ENCODE measurements at regions not wholly inside any gene's neighbourhood (a gene's known extent, or its start where the extent isn't known, plus 50 kb on each side); places are given as distances from the start of the nearest gene placed in this dataset.

GRCh38 chrX:87736576-87736975 is 219.0 kb downstream of the KLHL4 start:
- Histone ChIP-seq H4K91ac (ENCODE audit: low read depth, low read length) (no peak overlapping the region), H2BK12ac (ENCODE audit: low read length) (no peak overlapping the region), H3K18ac (ENCODE audit: low read length) (no peak overlapping the region), H3K4ac (ENCODE audit: low read depth, low read length) (no peak overlapping the region), H4K12ac (ENCODE audit: low read depth, low read length) (no peak overlapping the region), H3K4me3 (ENCODE audit: low read depth, low read length) (no peak overlapping the region), H2BK5ac (ENCODE audit: low read depth, low read length, poor library complexity) (no peak overlapping the region), H3K9me3 (ENCODE audit: insufficient read depth, low read depth, low read length) (no peaks in the 10 kb centered on the region), H3K27me3 (ENCODE audit: insufficient read depth, low read length) (no peaks in the 10 kb centered on the region), H3K4me1 (ENCODE audit: control insufficient read depth in 1 of 2, insufficient read depth in 2 of 2, low read length in 2 of 2) (no peaks in the 10 kb centered on the region), H4K8ac (ENCODE audit: low read depth, low read length) (no peak overlapping the region), H2AK5ac (ENCODE audit: low read length) (no peak overlapping the region), H3K79me2 (ENCODE audit: control insufficient read depth, insufficient read depth, low read length, poor library complexity) (no peaks in the 10 kb centered on the region), H3K23ac (ENCODE audit: low read length) (no peak overlapping the region), H3K36me3 (ENCODE audit: control insufficient read depth in 1 of 2, insufficient read depth in 2 of 2, low read length in 2 of 2) (no peaks in the 10 kb centered on the region), H2AFZ (ENCODE audit: insufficient read depth, low read length, poor library complexity) (no peak overlapping the region), H3K27ac (ENCODE audit: low read depth, low read length) (no peak overlapping the region), H2BK120ac (ENCODE audit: insufficient read depth, low read length, poor library complexity) (no peak overlapping the region), H3K79me1 (ENCODE audit: low read length) (no peaks in the 10 kb centered on the region), H3K14ac (ENCODE audit: low read length) (no peak overlapping the region), H3K9ac (ENCODE audit: low read length) (no peak overlapping the region), H3K4me2 (ENCODE audit: low read length) (no peak overlapping the region)
- WGBS (ENCODE audit: extremely low coverage, insufficient coverage, insufficient read length), result no CpG with 5 or more reads among the region's 2 CpGs
- peak in 1 of 2 donors; percentile 54 for DNase-seq

GRCh38 chrX:87744391-87744790 is 226.8 kb downstream of the KLHL4 start:
- no peak overlapping the region for H2AK5ac ChIP-seq (ENCODE audit: low read length)
- no peak overlapping the region for H4K8ac ChIP-seq (ENCODE audit: low read depth, low read length)
- no peaks in the 10 kb centered on the region for H3K79me1 ChIP-seq (ENCODE audit: low read length)
- no peak overlapping the region for H3K14ac ChIP-seq (ENCODE audit: low read length)
- H3K27me3 ChIP-seq (ENCODE audit: insufficient read depth, low read length), result no peaks in the 10 kb centered on the region
- no peak overlapping the region for H3K4me2 ChIP-seq (ENCODE audit: low read length)
- no peaks in the 10 kb centered on the region for H3K79me2 ChIP-seq (ENCODE audit: control insufficient read depth, insufficient read depth, low read length, poor library complexity)
- no peak overlapping the region for H3K4ac ChIP-seq (ENCODE audit: low read depth, low read length)
- H3K9ac ChIP-seq (ENCODE audit: low read length), result no peak overlapping the region
- H3K18ac ChIP-seq (ENCODE audit: low read length), result no peak overlapping the region
- no peak overlapping the region for H2AFZ ChIP-seq (ENCODE audit: insufficient read depth, low read length, poor library complexity)
- H4K91ac ChIP-seq (ENCODE audit: low read depth, low read length), result no peak overlapping the region
- H2BK5ac ChIP-seq (ENCODE audit: low read depth, low read length, poor library complexity), result no peak overlapping the region
- H4K12ac ChIP-seq (ENCODE audit: low read depth, low read length), result no peak overlapping the region
- H3K4me3 ChIP-seq (ENCODE audit: low read depth, low read length), result no peak overlapping the region
- H2BK120ac ChIP-seq (ENCODE audit: insufficient read depth, low read length, poor library complexity), result no peak overlapping the region
- no peak overlapping the region for H2BK12ac ChIP-seq (ENCODE audit: low read length)
- no peaks in the 10 kb centered on the region for H3K9me3 ChIP-seq (ENCODE audit: insufficient read depth, low read depth, low read length)
- WGBS (ENCODE audit: extremely low coverage, insufficient coverage, insufficient read length), result no CpG with 5 or more reads among the region's 1 CpG
- H3K23ac ChIP-seq (ENCODE audit: low read length), result no peak overlapping the region
- H3K36me3 ChIP-seq (ENCODE audit: control insufficient read depth in 1 of 2, insufficient read depth in 2 of 2, low read length in 2 of 2), result no peaks in the 10 kb centered on the region
- no peaks in the 10 kb centered on the region for H3K4me1 ChIP-seq (ENCODE audit: control insufficient read depth in 1 of 2, insufficient read depth in 2 of 2, low read length in 2 of 2)
- no peak overlapping the region for H3K27ac ChIP-seq (ENCODE audit: low read depth, low read length)
- no peak for DNase-seq

- Histone ChIP-seq H3K4me3 (ENCODE audit: low read depth, low read length) (no peak overlapping the region), H4K8ac (ENCODE audit: low read depth, low read length) (no peak overlapping the region), H3K4me1 (ENCODE audit: control insufficient read depth in 1 of 2, insufficient read depth in 2 of 2, low read length in 2 of 2) (peaks cover 0 to 3% of the 10 kb centered on the region in 2 experiments), H2AFZ (ENCODE audit: insufficient read depth, low read length, poor library complexity) (no peak overlapping the region), H2BK12ac (ENCODE audit: low read length) (no peak overlapping the region), H3K14ac (ENCODE audit: low read length) (no peak overlapping the region), H4K12ac (ENCODE audit: low read depth, low read length) (no peak overlapping the region), H3K4ac (ENCODE audit: low read depth, low read length) (no peak overlapping the region), H2BK5ac (ENCODE audit: low read depth, low read length, poor library complexity) (no peak overlapping the region), H3K9ac (ENCODE audit: low read length) (no peak overlapping the region), H2AK5ac (ENCODE audit: low read length) (no peak overlapping the region), H3K27me3 (ENCODE audit: insufficient read depth, low read length) (no peaks in the 10 kb centered on the region), H3K4me2 (ENCODE audit: low read length) (no peak overlapping the region), H3K36me3 (ENCODE audit: control insufficient read depth in 1 of 2, insufficient read depth in 2 of 2, low read length in 2 of 2) (no peaks in the 10 kb centered on the region), H3K27ac (ENCODE audit: low read depth, low read length) (no peak overlapping the region), H3K18ac (ENCODE audit: low read length) (no peak overlapping the region), H4K91ac (ENCODE audit: low read depth, low read length) (no peak overlapping the region), H3K79me2 (ENCODE audit: control insufficient read depth, insufficient read depth, low read length, poor library complexity) (no peaks in the 10 kb centered on the region), H3K9me3 (ENCODE audit: insufficient read depth, low read depth, low read length) (no peaks in the 10 kb centered on the region), H2BK120ac (ENCODE audit: insufficient read depth, low read length, poor library complexity) (no peak overlapping the region), H3K79me1 (ENCODE audit: low read length) (no peaks in the 10 kb centered on the region), H3K23ac (ENCODE audit: low read length) (no peak overlapping the region)
- DNase-seq, result no peak
- no CpG with 5 or more reads among the region's 5 CpGs for WGBS (ENCODE audit: extremely low coverage, insufficient coverage, insufficient read length)
These were observed 237.9 kb downstream of the KLHL4 start for GRCh38 chrX:87755493-87755892.

- Histone ChIP-seq H2BK12ac (ENCODE audit: low read length) (no peak overlapping the region), H3K9ac (ENCODE audit: low read length) (no peak overlapping the region), H3K18ac (ENCODE audit: low read length) (no peak overlapping the region), H3K36me3 (ENCODE audit: control insufficient read depth in 1 of 2, insufficient read depth in 2 of 2, low read length in 2 of 2) (no peaks in the 10 kb centered on the region), H3K79me1 (ENCODE audit: low read length) (no peaks in the 10 kb centered on the region), H3K4me2 (ENCODE audit: low read length) (no peak overlapping the region), H3K27me3 (ENCODE audit: insufficient read depth, low read length) (no peaks in the 10 kb centered on the region), H4K12ac (ENCODE audit: low read depth, low read length) (no peak overlapping the region), H2AK5ac (ENCODE audit: low read length) (no peak overlapping the region), H4K91ac (ENCODE audit: low read depth, low read length) (no peak overlapping the region), H3K79me2 (ENCODE audit: control insufficient read depth, insufficient read depth, low read length, poor library complexity) (no peaks in the 10 kb centered on the region), H3K9me3 (ENCODE audit: insufficient read depth, low read depth, low read length) (peaks cover 2% of the 10 kb centered on the region), H3K4me1 (ENCODE audit: control insufficient read depth in 1 of 2, insufficient read depth in 2 of 2, low read length in 2 of 2) (no peaks in the 10 kb centered on the region), H3K4me3 (ENCODE audit: low read depth, low read length) (no peak overlapping the region), H3K4ac (ENCODE audit: low read depth, low read length) (no peak overlapping the region), H3K14ac (ENCODE audit: low read length) (no peak overlapping the region), H4K8ac (ENCODE audit: low read depth, low read length) (no peak overlapping the region), H2BK120ac (ENCODE audit: insufficient read depth, low read length, poor library complexity) (no peak overlapping the region), H2BK5ac (ENCODE audit: low read depth, low read length, poor library complexity) (no peak overlapping the region), H3K27ac (ENCODE audit: low read depth, low read length) (no peak overlapping the region), H3K23ac (ENCODE audit: low read length) (no peak overlapping the region), H2AFZ (ENCODE audit: insufficient read depth, low read length, poor library complexity) (no peak overlapping the region)
- no peak for DNase-seq
These were observed 271.4 kb downstream of the KLHL4 start for GRCh38 chrX:87788976-87789375.

GRCh38 chrX:87798039-87798438 is 280.4 kb downstream of the KLHL4 start:
- H2BK12ac ChIP-seq (ENCODE audit: low read length), result no peak overlapping the region
- H4K8ac ChIP-seq (ENCODE audit: low read depth, low read length), result no peak overlapping the region
- H3K4me1 ChIP-seq (ENCODE audit: control insufficient read depth in 1 of 2, insufficient read depth in 2 of 2, low read length in 2 of 2), result no peaks in the 10 kb centered on the region
- no peaks in the 10 kb centered on the region for H3K36me3 ChIP-seq (ENCODE audit: control insufficient read depth in 1 of 2, insufficient read depth in 2 of 2, low read length in 2 of 2)
- H3K14ac ChIP-seq (ENCODE audit: low read length), result no peak overlapping the region
- H3K9ac ChIP-seq (ENCODE audit: low read length), result no peak overlapping the region
- no peak for DNase-seq
- H2BK120ac ChIP-seq (ENCODE audit: insufficient read depth, low read length, poor library complexity), result no peak overlapping the region
- no peak overlapping the region for H3K4me2 ChIP-seq (ENCODE audit: low read length)
- H3K79me2 ChIP-seq (ENCODE audit: control insufficient read depth, insufficient read depth, low read length, poor library complexity), result no peaks in the 10 kb centered on the region
- no peak overlapping the region for H2BK5ac ChIP-seq (ENCODE audit: low read depth, low read length, poor library complexity)
- H3K18ac ChIP-seq (ENCODE audit: low read length), result no peak overlapping the region
- H3K23ac ChIP-seq (ENCODE audit: low read length), result no peak overlapping the region
- no peak overlapping the region for H3K4me3 ChIP-seq (ENCODE audit: low read depth, low read length)
- no peaks in the 10 kb centered on the region for H3K9me3 ChIP-seq (ENCODE audit: insufficient read depth, low read depth, low read length)
- no peaks in the 10 kb centered on the region for H3K79me1 ChIP-seq (ENCODE audit: low read length)
- H4K12ac ChIP-seq (ENCODE audit: low read depth, low read length), result no peak overlapping the region
- H2AFZ ChIP-seq (ENCODE audit: insufficient read depth, low read length, poor library complexity), result no peak overlapping the region
- no peak overlapping the region for H4K91ac ChIP-seq (ENCODE audit: low read depth, low read length)
- H3K27me3 ChIP-seq (ENCODE audit: insufficient read depth, low read length), result no peaks in the 10 kb centered on the region
- no peak overlapping the region for H3K4ac ChIP-seq (ENCODE audit: low read depth, low read length)
- no peak overlapping the region for H3K27ac ChIP-seq (ENCODE audit: low read depth, low read length)
- no peak overlapping the region for H2AK5ac ChIP-seq (ENCODE audit: low read length)
